ENCODE measurements at regions not wholly inside any gene's neighbourhood (a gene's known extent, or its start where the extent isn't known, plus 50 kb on each side); places are given as distances from the start of the nearest gene placed in this dataset.

GRCh38 chr9:109716631-109717030, 63.4 kb upstream of the PALM2AKAP2 start:
- Histone ChIP-seq H3K4me3 (ENCODE audit: low read depth, low read length) (no peak overlapping the region), H3K27me3 (ENCODE audit: control insufficient read depth, insufficient read depth, low read length) (no peaks in the 10 kb centered on the region), H3K36me3 (ENCODE audit: control insufficient read depth, insufficient read depth, low read length) (no peaks in the 10 kb centered on the region)
- no peak for TF ChIP-seq CTCF (IDR thresholded peaks at IDR 0.05; ENCODE audit: insufficient read depth, low read length, poor library complexity, severe bottlenecking)
- no peak for DNase-seq (ENCODE audit: low read depth)

GRCh38 chr9:109717342-109717741, 62.7 kb upstream of the PALM2AKAP2 start:
- H3K27me3 ChIP-seq (ENCODE audit: control insufficient read depth, insufficient read depth, low read length): no peaks in the 10 kb centered on the region
- H3K36me3 ChIP-seq (ENCODE audit: control insufficient read depth, insufficient read depth, low read length): no peaks in the 10 kb centered on the region
- DNase-seq (ENCODE audit: low read depth): no peak
- no peak overlapping the region for H3K4me3 ChIP-seq (ENCODE audit: low read depth, low read length)
- no peak for TF ChIP-seq CTCF (IDR thresholded peaks at IDR 0.05; ENCODE audit: insufficient read depth, low read length, poor library complexity, severe bottlenecking)

- no peak for TF ChIP-seq CTCF (IDR thresholded peaks at IDR 0.05; ENCODE audit: insufficient read depth, low read length, poor library complexity, severe bottlenecking)
- H3K4me3 ChIP-seq (ENCODE audit: low read depth, low read length): no peak overlapping the region
- no peaks in the 10 kb centered on the region for H3K27me3 ChIP-seq (ENCODE audit: control insufficient read depth, insufficient read depth, low read length)
- H3K36me3 ChIP-seq (ENCODE audit: control insufficient read depth, insufficient read depth, low read length): no peaks in the 10 kb centered on the region
- DNase-seq (ENCODE audit: low read depth): no peak
Observed at GRCh38 chr9:109718861-109719260, 61.1 kb upstream of the PALM2AKAP2 start.

- no peak for DNase-seq (ENCODE audit: low read depth)
- H3K4me3 ChIP-seq (ENCODE audit: low read depth, low read length): no peak overlapping the region
- no peaks in the 10 kb centered on the region for H3K36me3 ChIP-seq (ENCODE audit: control insufficient read depth, insufficient read depth, low read length)
- TF ChIP-seq CTCF (IDR thresholded peaks at IDR 0.05; ENCODE audit: insufficient read depth, low read length, poor library complexity, severe bottlenecking): no peak
- no peaks in the 10 kb centered on the region for H3K27me3 ChIP-seq (ENCODE audit: control insufficient read depth, insufficient read depth, low read length)
Observed at GRCh38 chr9:109721001-109721400, 59.0 kb upstream of the PALM2AKAP2 start.

GRCh38 chr9:109722007-109722406, 58.0 kb upstream of the PALM2AKAP2 start:
- no peak for TF ChIP-seq CTCF (IDR thresholded peaks at IDR 0.05; ENCODE audit: insufficient read depth, low read length, poor library complexity, severe bottlenecking)
- DNase-seq (ENCODE audit: low read depth): no peak
- H3K4me3 ChIP-seq (ENCODE audit: low read depth, low read length): no peak overlapping the region
- H3K27me3 ChIP-seq (ENCODE audit: control insufficient read depth, insufficient read depth, low read length): no peaks in the 10 kb centered on the region
- H3K36me3 ChIP-seq (ENCODE audit: control insufficient read depth, insufficient read depth, low read length): no peaks in the 10 kb centered on the region

GRCh38 chr9:109723781-109724180, 56.2 kb upstream of the PALM2AKAP2 start:
- no peak for TF ChIP-seq CTCF (IDR thresholded peaks at IDR 0.05; ENCODE audit: insufficient read depth, low read length, poor library complexity, severe bottlenecking)
- Histone ChIP-seq H3K27me3 (ENCODE audit: control insufficient read depth, insufficient read depth, low read length) (no peaks in the 10 kb centered on the region), H3K4me3 (ENCODE audit: low read depth, low read length) (no peak overlapping the region), H3K36me3 (ENCODE audit: control insufficient read depth, insufficient read depth, low read length) (no peaks in the 10 kb centered on the region)
- no peak for DNase-seq (ENCODE audit: low read depth)

Measured in kidney epithelial cell (primary cell).